ENCODE measurements at regions not wholly inside any gene's neighbourhood (a gene's known extent, or its start where the extent isn't known, plus 50 kb on each side); places are given as distances from the start of the nearest gene placed in this dataset.

- Mint-ChIP-seq H3K27ac (peak overlapping the region; percentile 97), H3K36me3 (peaks cover 17% of the 10 kb centered on the region), H3K27me3 (no peaks in the 10 kb centered on the region), H3K4me1 (peaks cover 91% of the 10 kb centered on the region), H3K4me3 (no peak overlapping the region), H3K9me3 (ENCODE audit: low read depth) (peaks cover 2% of the 10 kb centered on the region)
- CTCF ChIA-PET = interaction anchor here (1.2 kb wide), 1 partner anchor 169 kb away, joined by 3 read pairs; no protein-coding TSS in a partner anchor
- DNase-seq (peak; percentile 72), ATAC-seq (no peak)
Measured at GRCh38 chr3:46107682-46108081, 80.4 kb upstream of the XCR1 start.

- Mint-ChIP-seq H3K27ac (peak overlapping the region; percentile 55), H3K36me3 (peaks cover 25% of the 10 kb centered on the region), H3K9me3 (ENCODE audit: low read depth) (peaks cover 11% of the 10 kb centered on the region), H3K4me3 (no peak overlapping the region), H3K4me1 (peaks cover 88% of the 10 kb centered on the region), H3K27me3 (no peaks in the 10 kb centered on the region)
- CTCF ChIA-PET = interaction anchor here (1.0 to 3.0 kb wide), 4 partner anchors 9 to 103 kb away, joined by 3 to 18 read pairs (median 5); partner anchors contain the start of gene CCR1
- no peak for DNase-seq
- no peak for ATAC-seq
Measured at GRCh38 chr3:46105306-46105919, 78.1 kb upstream of the XCR1 start.

- H3K9me3 Mint-ChIP-seq (ENCODE audit: low read depth) = peaks cover 11% of the 10 kb centered on the region
- no peak for DNase-seq
- H3K4me1 Mint-ChIP-seq = peaks cover 88% of the 10 kb centered on the region
- no peak overlapping the region for H3K4me3 Mint-ChIP-seq
- H3K36me3 Mint-ChIP-seq = peaks cover 30% of the 10 kb centered on the region
- H3K27ac Mint-ChIP-seq = peak overlapping the region; percentile 55
- no peak for ATAC-seq
- H3K27me3 Mint-ChIP-seq = no peaks in the 10 kb centered on the region
- CTCF ChIA-PET = interaction anchor here (1.0 to 3.0 kb wide), 5 partner anchors 9 to 169 kb away, joined by 3 to 18 read pairs (median 3); partner anchors contain the start of gene CCR1
Measured at GRCh38 chr3:46104706-46105105, 77.4 kb upstream of the XCR1 start.

- ATAC-seq = no peak
- H3K4me3 Mint-ChIP-seq = no peak overlapping the region
- H3K36me3 Mint-ChIP-seq = peaks cover 28% of the 10 kb centered on the region
- DNase-seq = no peak
- H3K27ac Mint-ChIP-seq = peak overlapping the region; percentile 28
- H3K4me1 Mint-ChIP-seq = peaks cover 86% of the 10 kb centered on the region
- H3K9me3 Mint-ChIP-seq (ENCODE audit: low read depth) = peaks cover 13% of the 10 kb centered on the region
- H3K27me3 Mint-ChIP-seq = no peaks in the 10 kb centered on the region
- CTCF ChIA-PET = interaction anchor here (1.0 to 10.7 kb wide), 3 partner anchors 105 to 267 kb away, joined by 3 to 94 read pairs (median 74); partner anchors contain the start of genes CCR1 and CCR5
Measured at GRCh38 chr3:46102780-46103130, 75.5 kb upstream of the XCR1 start.

GRCh38 chr3:46102059-46102779 lies 74.9 kb upstream of the XCR1 start:
- peak; percentile 80 for DNase-seq
- Mint-ChIP-seq H3K4me1 (peaks cover 86% of the 10 kb centered on the region), H3K27me3 (no peaks in the 10 kb centered on the region), H3K4me3 (no peak overlapping the region), H3K27ac (peak overlapping the region; percentile 70), H3K9me3 (ENCODE audit: low read depth) (peaks cover 13% of the 10 kb centered on the region), H3K36me3 (peaks cover 28% of the 10 kb centered on the region)
- CTCF ChIA-PET = interaction anchor here (1.0 to 10.7 kb wide), 7 partner anchors 11 to 273 kb away, joined by 3 to 94 read pairs (median 5); partner anchors contain the start of genes CCR1 and CCR5
- no peak for ATAC-seq

GRCh38 chr3:46100812-46101211 lies 73.5 kb upstream of the XCR1 start:
- DNase-seq (no peak), ATAC-seq (no peak)
- no peaks in the 10 kb centered on the region for H3K27me3 Mint-ChIP-seq
- CTCF ChIA-PET = interaction anchor here (1.0 to 10.7 kb wide), 6 partner anchors 10 to 277 kb away, joined by 3 to 94 read pairs (median 22); partner anchors contain the start of genes CCR1 and CCR5
- H3K9me3 Mint-ChIP-seq (ENCODE audit: low read depth) = peaks cover 13% of the 10 kb centered on the region
- peaks cover 88% of the 10 kb centered on the region for H3K4me1 Mint-ChIP-seq
- no peak overlapping the region for H3K4me3 Mint-ChIP-seq
- no peak overlapping the region for H3K27ac Mint-ChIP-seq
- H3K36me3 Mint-ChIP-seq = peaks cover 33% of the 10 kb centered on the region

GRCh38 chr3:46098319-46098761 lies 71.1 kb upstream of the XCR1 start:
- ATAC-seq (peak; percentile 69), DNase-seq (peak; percentile 90)
- H3K27me3 Mint-ChIP-seq = no peaks in the 10 kb centered on the region
- peak overlapping the region; percentile 22 for H3K4me3 Mint-ChIP-seq
- peak overlapping the region; percentile 96 for H3K27ac Mint-ChIP-seq
- peaks cover 51% of the 10 kb centered on the region for H3K36me3 Mint-ChIP-seq
- CTCF ChIA-PET = interaction anchor here (1.1 to 10.7 kb wide), 10 partner anchors 10 to 390 kb away, joined by 3 to 94 read pairs (median 7); partner anchors contain the start of genes CCR1 and CCR5
- peaks cover 13% of the 10 kb centered on the region for H3K9me3 Mint-ChIP-seq (ENCODE audit: low read depth)
- H3K4me1 Mint-ChIP-seq = peaks cover 83% of the 10 kb centered on the region

- ATAC-seq (peak; percentile 82), DNase-seq (peak; percentile 84)
- Mint-ChIP-seq H3K9me3 (ENCODE audit: low read depth) (peaks cover 13% of the 10 kb centered on the region), H3K27me3 (no peaks in the 10 kb centered on the region), H3K4me1 (peaks cover 86% of the 10 kb centered on the region), H3K4me3 (peak overlapping the region; percentile 22), H3K36me3 (peaks cover 53% of the 10 kb centered on the region), H3K27ac (peak overlapping the region; percentile 96)
- CTCF ChIA-PET = interaction anchor here (0.6 to 10.7 kb wide), 14 partner anchors 10 to 586 kb away, joined by 3 to 94 read pairs (median 4); partner anchors contain the start of genes CCR1 and CCR5
Measured at GRCh38 chr3:46097691-46098241, 70.5 kb upstream of the XCR1 start.

- CTCF ChIA-PET = interaction anchor here (0.9 to 10.7 kb wide), 10 partner anchors 9 to 392 kb away, joined by 3 to 94 read pairs (median 4); partner anchors contain the start of genes CCR1 and CCR5
- Mint-ChIP-seq H3K9me3 (ENCODE audit: low read depth) (peaks cover 8% of the 10 kb centered on the region), H3K27me3 (no peaks in the 10 kb centered on the region), H3K4me1 (peaks cover 87% of the 10 kb centered on the region), H3K36me3 (peaks cover 46% of the 10 kb centered on the region), H3K4me3 (no peak overlapping the region), H3K27ac (peak overlapping the region; percentile 96)
- ATAC-seq = no peak
- no peak for DNase-seq
Measured at GRCh38 chr3:46096781-46097180, 69.5 kb upstream of the XCR1 start.

- Mint-ChIP-seq H3K9me3 (ENCODE audit: low read depth) (peaks cover 5% of the 10 kb centered on the region), H3K4me1 (peaks cover 88% of the 10 kb centered on the region), H3K27ac (peak overlapping the region; percentile 96), H3K4me3 (no peak overlapping the region), H3K36me3 (peaks cover 44% of the 10 kb centered on the region), H3K27me3 (no peaks in the 10 kb centered on the region)
- no peak for DNase-seq
- CTCF ChIA-PET = interaction anchor here (0.9 to 10.7 kb wide), 5 partner anchors 9 to 278 kb away, joined by 3 to 94 read pairs (median 3); partner anchors contain the start of genes CCR1 and CCR5
- no peak for ATAC-seq
Measured at GRCh38 chr3:46096336-46096735, 69.1 kb upstream of the XCR1 start.

- Mint-ChIP-seq H3K9me3 (ENCODE audit: low read depth) (peaks cover 2% of the 10 kb centered on the region), H3K36me3 (peaks cover 36% of the 10 kb centered on the region), H3K27me3 (no peaks in the 10 kb centered on the region), H3K4me1 (peaks cover 88% of the 10 kb centered on the region), H3K4me3 (no peak overlapping the region), H3K27ac (no peak overlapping the region)
- DNase-seq (no peak), ATAC-seq (no peak)
- CTCF ChIA-PET = interaction anchor here (0.7 to 10.7 kb wide), 4 partner anchors 15 to 120 kb away, joined by 3 to 94 read pairs (median 4); partner anchors contain the start of gene CCR1
Measured at GRCh38 chr3:46095307-46095706, 68.0 kb upstream of the XCR1 start.

- peaks cover 91% of the 10 kb centered on the region for H3K4me1 Mint-ChIP-seq
- CTCF ChIA-PET = interaction anchor here (0.9 to 10.7 kb wide), 8 partner anchors 11 to 277 kb away, joined by 3 to 94 read pairs (median 4); partner anchors contain the start of gene CCR1
- H3K27ac Mint-ChIP-seq = no peak overlapping the region
- H3K27me3 Mint-ChIP-seq = no peaks in the 10 kb centered on the region
- H3K9me3 Mint-ChIP-seq (ENCODE audit: low read depth) = peaks cover 2% of the 10 kb centered on the region
- ATAC-seq (no peak), DNase-seq (no peak)
- no peak overlapping the region for H3K4me3 Mint-ChIP-seq
- H3K36me3 Mint-ChIP-seq = peaks cover 34% of the 10 kb centered on the region
Measured at GRCh38 chr3:46094506-46094905, 67.2 kb upstream of the XCR1 start.

GRCh38 chr3:46093966-46094365 lies 66.7 kb upstream of the XCR1 start:
- Mint-ChIP-seq H3K4me1 (peaks cover 91% of the 10 kb centered on the region), H3K27ac (no peak overlapping the region), H3K4me3 (no peak overlapping the region), H3K36me3 (peaks cover 33% of the 10 kb centered on the region), H3K9me3 (ENCODE audit: low read depth) (no peaks in the 10 kb centered on the region), H3K27me3 (no peaks in the 10 kb centered on the region)
- ATAC-seq (no peak), DNase-seq (no peak)
- CTCF ChIA-PET = interaction anchor here (0.7 to 10.7 kb wide), 7 partner anchors 11 to 278 kb away, joined by 3 to 94 read pairs (median 4); partner anchors contain the start of gene CCR1

Measured in activated CD8-positive, alpha-beta memory T cell treated with anti-CD3 and anti-CD28 coated beads, Interleukin-2, amount 10 ng/mL, durations not matched to agents 7 days and 5 days (primary cell).